ENCODE measurements at regions not wholly inside any gene's neighbourhood (a gene's known extent, or its start where the extent isn't known, plus 50 kb on each side); places are given as distances from the start of the nearest gene placed in this dataset.

- H3K4me3 ChIP-seq (replicated peaks in 1 of 2; ENCODE audit: low read depth in 1 of 2, low read length in 2 of 2): no peak overlapping the region
- DNase-seq (ENCODE audit: low read depth, low spot score) (no peak), ATAC-seq (no peak)
- H3K27ac ChIP-seq (ENCODE audit: low read depth, low read length): no peak overlapping the region
- H3K9me3 ChIP-seq (ENCODE audit: control insufficient read depth in 1 of 2, insufficient read depth in 1 of 2, low read depth in 1 of 2, low read length in 2 of 2): peaks cover 9 to 13% of the 10 kb centered on the region in 2 experiments; a peak in 2 of 4 replicates
- no peaks in the 10 kb centered on the region for H3K27me3 ChIP-seq (ENCODE audit: insufficient read depth, low read length)
- ChIA-PET POLR2A (no interaction called here), CTCF (no interaction called here), RAD21 (ENCODE audit: low non-redundant PET in 1 of 2, low total read pairs in 2 of 2, uncharacterized antibody in 2 of 2, unreplicated experiment in 2 of 2) (no interaction called here)
- no peaks in the 10 kb centered on the region for H3K9me2 ChIP-seq (ENCODE audit: insufficient read depth)
- H3K4me1 ChIP-seq (ENCODE audit: control insufficient read depth in 1 of 2, insufficient read depth in 2 of 2, low read length in 2 of 2): no peaks in the 10 kb centered on the region
- intact Hi-C loops (cut with micrococcal nuclease): no loop called here
- no peaks in the 10 kb centered on the region for H3K36me3 ChIP-seq (ENCODE audit: control insufficient read depth in 1 of 2, insufficient read depth in 2 of 2, low read length in 2 of 2)
- H3K79me2 ChIP-seq (ENCODE audit: insufficient read depth, low read length): no peaks in the 10 kb centered on the region
- H3K4me2 ChIP-seq (ENCODE audit: low read length): no peak overlapping the region
- TF ChIP-seq MAX (IDR thresholded peaks at IDR 0.05) (no peak), ZFX (IDR thresholded peaks at IDR 0.05) (no peak), EZH2 (IDR thresholded peaks at IDR 0.05) (no peak), POLR2AphosphoS5 (IDR thresholded peaks at IDR 0.05; ENCODE audit: low read depth, low read length) (no peak), TCF7L2 (IDR thresholded peaks at IDR 0.05; ENCODE audit: borderline replicate concordance, extremely low read depth, insufficient read depth, insufficient read length) (no peak), ZNF274 (IDR thresholded peaks at IDR 0.05; ENCODE audit: low read depth, low read length) (no peak)
- TF ChIP-seq, protein P1, sequence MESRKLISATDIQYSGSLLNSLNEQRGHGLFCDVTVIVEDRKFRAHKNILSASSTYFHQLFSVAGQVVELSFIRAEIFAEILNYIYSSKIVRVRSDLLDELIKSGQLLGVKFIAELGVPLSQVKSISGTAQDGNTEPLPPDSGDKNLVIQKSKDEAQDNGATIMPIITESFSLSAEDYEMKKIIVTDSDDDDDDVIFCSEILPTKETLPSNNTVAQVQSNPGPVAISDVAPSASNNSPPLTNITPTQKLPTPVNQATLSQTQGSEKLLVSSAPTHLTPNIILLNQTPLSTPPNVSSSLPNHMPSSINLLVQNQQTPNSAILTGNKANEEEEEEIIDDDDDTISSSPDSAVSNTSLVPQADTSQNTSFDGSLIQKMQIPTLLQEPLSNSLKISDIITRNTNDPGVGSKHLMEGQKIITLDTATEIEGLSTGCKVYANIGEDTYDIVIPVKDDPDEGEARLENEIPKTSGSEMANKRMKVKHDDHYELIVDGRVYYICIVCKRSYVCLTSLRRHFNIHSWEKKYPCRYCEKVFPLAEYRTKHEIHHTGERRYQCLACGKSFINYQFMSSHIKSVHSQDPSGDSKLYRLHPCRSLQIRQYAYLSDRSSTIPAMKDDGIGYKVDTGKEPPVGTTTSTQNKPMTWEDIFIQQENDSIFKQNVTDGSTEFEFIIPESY (IDR thresholded peaks at IDR 0.05; ENCODE audit: extremely low read depth, insufficient replicate concordance, low read length): no peak
- TF ChIP-seq, protein P2, sequence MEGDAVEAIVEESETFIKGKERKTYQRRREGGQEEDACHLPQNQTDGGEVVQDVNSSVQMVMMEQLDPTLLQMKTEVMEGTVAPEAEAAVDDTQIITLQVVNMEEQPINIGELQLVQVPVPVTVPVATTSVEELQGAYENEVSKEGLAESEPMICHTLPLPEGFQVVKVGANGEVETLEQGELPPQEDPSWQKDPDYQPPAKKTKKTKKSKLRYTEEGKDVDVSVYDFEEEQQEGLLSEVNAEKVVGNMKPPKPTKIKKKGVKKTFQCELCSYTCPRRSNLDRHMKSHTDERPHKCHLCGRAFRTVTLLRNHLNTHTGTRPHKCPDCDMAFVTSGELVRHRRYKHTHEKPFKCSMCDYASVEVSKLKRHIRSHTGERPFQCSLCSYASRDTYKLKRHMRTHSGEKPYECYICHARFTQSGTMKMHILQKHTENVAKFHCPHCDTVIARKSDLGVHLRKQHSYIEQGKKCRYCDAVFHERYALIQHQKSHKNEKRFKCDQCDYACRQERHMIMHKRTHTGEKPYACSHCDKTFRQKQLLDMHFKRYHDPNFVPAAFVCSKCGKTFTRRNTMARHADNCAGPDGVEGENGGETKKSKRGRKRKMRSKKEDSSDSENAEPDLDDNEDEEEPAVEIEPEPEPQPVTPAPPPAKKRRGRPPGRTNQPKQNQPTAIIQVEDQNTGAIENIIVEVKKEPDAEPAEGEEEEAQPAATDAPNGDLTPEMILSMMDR (IDR thresholded peaks at IDR 0.05 in 2 of 3, conservative IDR thresholded peaks at IDR 0.05 in 1 of 3; ENCODE audit: borderline replicate concordance in 1 of 3, insufficient read depth in 1 of 3, low read depth in 2 of 3, low read length in 2 of 3): no peak
- no peak overlapping the region for H3K9ac ChIP-seq (ENCODE audit: low read length)
- H4K20me1 ChIP-seq (ENCODE audit: insufficient read depth): no peaks in the 10 kb centered on the region
- no TSS peak for BruUV-seq (replicated peaks)
- no peak overlapping the region for H2AFZ ChIP-seq (ENCODE audit: low read depth, low read length, poor library complexity, severe bottlenecking)
Measured at GRCh38 chr21:22754746-22755145, 1756.5 kb downstream of the NCAM2 start.

All from HCT116 (cell line).